Psoas muscle (tissue), 7 donors: ENCODE measurements at regions not wholly inside any gene's neighbourhood (a gene's known extent, or its start where the extent isn't known, plus 50 kb on each side); places are given as distances from the start of the nearest gene placed in this dataset.

Source experiments
- ATAC-seq, 4 donors: fragments of 200-7000 bp; cut with Tn5 transposase; one replicate each; pipeline ENCODE4 v1.9.1; 2020; ENCODE audit warnings: moderate library complexity in 3 of 4, mild to moderate bottlenecking in 2 of 4
- DNase-seq, 2 donors: peaks; one replicate each; pipeline ENCODE4 v3.0.0-alpha.2; 2020
- H3K27ac ChIP-seq: fragments of 200-600 bp; one replicate; pipeline ENCODE4 v1.8.0; 2022
- H3K27me3 ChIP-seq, 3 donors: fragments of 200-600 bp in 1 of 3; one replicate each; pipeline versions ENCODE4 v1.6.1 to v1.8.0; 2013 to 2022; ENCODE audit warnings: low read length in 2 of 3, mild to moderate bottlenecking in 2 of 3, moderate library complexity in 1 of 3; ENCODE audit not compliant: insufficient read depth in 3 of 3
- H3K36me3 ChIP-seq, 2 donors: fragments of 200-600 bp in 1 of 2; one replicate each; pipeline versions ENCODE4 v1.6.1 to v1.8.0; 2013 to 2022; ENCODE audit warnings: low read depth in 1 of 2, mild to moderate bottlenecking in 1 of 2, moderate library complexity in 1 of 2; ENCODE audit not compliant: insufficient read depth in 1 of 2
- H3K4me1 ChIP-seq: fragments of 200-600 bp; one replicate; pipeline ENCODE4 v1.8.0; 2022
- H3K4me3 ChIP-seq: fragments of 200-600 bp; one replicate; pipeline ENCODE4 v1.8.0; 2022; ENCODE audit warnings: mild to moderate bottlenecking
- H3K9me3 ChIP-seq: fragments of 200-600 bp; one replicate; pipeline ENCODE4 v1.8.0; 2022
- CTCF ChIP-seq: fragments of 200-600 bp; IDR thresholded peaks from one replicate; pipeline ENCODE4 v1.8.0; 2022; ENCODE audit warnings: antibody characterized with exemption
- WGBS, 3 donors: extraction: QIAGEN DNeasy Blood & Tissue Kit; methylation state at CpG; one replicate each; pipeline versions ENCODE4 v1.1.6 to v1.1.7; 2013; 5-methylcytosine and 5-hydroxymethylcytosine counted together
- intact Hi-C, 2 donors: fragments of 100-400 bp; cut with DNase I; formaldehyde crosslinking; loops; one replicate each; pipeline versions ENCODE4 v1.11.0 to v1.14.2; 2022
- donor health status: healthy with polysubstance abuse.
- donor health status: DM: no; HTN: no; CAD: no; lungs with moderate emphysema.
- donor health status: Bipolar disorder and iron deficiency.
- donor health status: healthy.
- donor health status: DM: yes; HTN: yes; CAD: no.
- donor health status: DM: no; HTN: no; CAD: no.
- donor health status: DM: yes; HTN: yes; CAD: no.

GRCh38 chr11:119845756-119846155 is 116.8 kb upstream of the NECTIN1 start:
- DNase-seq = no peak
- Histone ChIP-seq H3K36me3 (no peaks in the 10 kb centered on the region), H3K27me3 (peaks cover 0 to 9% (median 2%) of the 10 kb centered on the region in 3 donors), H3K4me3 (no peak overlapping the region), H3K27ac (no peak overlapping the region), H3K4me1 (no peaks in the 10 kb centered on the region), H3K9me3 (no peaks in the 10 kb centered on the region)
- no peak for ATAC-seq
- WGBS, 3 donors = 89 to 91% (median 90%) methylated on average over 4 of the region's 4 CpGs
- intact Hi-C loops = no loop called here
- no peak for TF ChIP-seq CTCF

GRCh38 chr11:119845305-119845704 is 116.3 kb upstream of the NECTIN1 start:
- H3K9me3 ChIP-seq = no peaks in the 10 kb centered on the region
- H3K27ac ChIP-seq = no peak overlapping the region
- H3K4me1 ChIP-seq = no peaks in the 10 kb centered on the region
- DNase-seq (no peak), ATAC-seq (no peak)
- no peaks in the 10 kb centered on the region for H3K36me3 ChIP-seq
- TF ChIP-seq CTCF = no peak
- no peak overlapping the region for H3K4me3 ChIP-seq
- intact Hi-C loops = no loop called here
- H3K27me3 ChIP-seq = peaks cover 0 to 9% (median 2%) of the 10 kb centered on the region in 3 donors
- 70 to 90% (median 79%) methylated on average over 10 of the region's 10 CpGs for WGBS, 3 donors

- no peaks in the 10 kb centered on the region for H3K9me3 ChIP-seq
- no peak for TF ChIP-seq CTCF
- WGBS, 3 donors = 26 to 37% (median 34%) methylated on average over 4 of the region's 4 CpGs
- no peak for DNase-seq
- intact Hi-C loops = no loop called here
- no peak overlapping the region for H3K27ac ChIP-seq
- H3K4me1 ChIP-seq = no peaks in the 10 kb centered on the region
- H3K27me3 ChIP-seq = peaks cover 0 to 9% (median 2%) of the 10 kb centered on the region in 3 donors
- H3K4me3 ChIP-seq = no peak overlapping the region
- no peaks in the 10 kb centered on the region for H3K36me3 ChIP-seq
- no peak for ATAC-seq
Measured at GRCh38 chr11:119844808-119845207, 115.8 kb upstream of the NECTIN1 start.

GRCh38 chr11:119843877-119844276 is 114.9 kb upstream of the NECTIN1 start:
- no peak for TF ChIP-seq CTCF
- Histone ChIP-seq H3K27ac (no peak overlapping the region), H3K27me3 (peaks cover 0 to 9% (median 6%) of the 10 kb centered on the region in 3 donors), H3K36me3 (no peaks in the 10 kb centered on the region), H3K4me1 (no peaks in the 10 kb centered on the region), H3K4me3 (no peak overlapping the region), H3K9me3 (no peaks in the 10 kb centered on the region)
- no peak for DNase-seq
- ATAC-seq = no peak
- intact Hi-C loops = no loop called here
- 59 to 65% (median 59%) methylated on average over 6 of the region's 6 CpGs for WGBS, 3 donors

- intact Hi-C loops = no loop called here
- H3K4me1 ChIP-seq = no peaks in the 10 kb centered on the region
- no peak overlapping the region for H3K27ac ChIP-seq
- peaks cover 0 to 9% (median 8%) of the 10 kb centered on the region in 3 donors for H3K27me3 ChIP-seq
- ATAC-seq = no peak
- no peak overlapping the region for H3K4me3 ChIP-seq
- no peak for TF ChIP-seq CTCF
- H3K36me3 ChIP-seq = no peaks in the 10 kb centered on the region
- no peaks in the 10 kb centered on the region for H3K9me3 ChIP-seq
- DNase-seq = no peak
- 66 to 90% (median 82%) methylated on average over 4 of the region's 4 CpGs for WGBS, 3 donors
Measured at GRCh38 chr11:119842731-119843130, 113.7 kb upstream of the NECTIN1 start.
